Thyroid gland (tissue), 4 donors: ENCODE measurements at regions not wholly inside any gene's neighbourhood (a gene's known extent, or its start where the extent isn't known, plus 50 kb on each side); places are given as distances from the start of the nearest gene placed in this dataset.

Experiments
- CTCF ChIP-seq, 6 experiments: fragments of 200-600 bp in 3 of 6; fragments of 450-650 bp in 3 of 6; sonication (generic) in 3 of 6; IDR thresholded peaks; one replicate each; pipeline ENCODE4 v1.5.1; 2016 to 2019; ENCODE audit warnings: antibody characterized with exemption in 6 of 6, mild to moderate bottlenecking in 2 of 6, inconsistent platforms in 1 of 6, moderate library complexity in 1 of 6
- POLR2A ChIP-seq, 2 donors: fragments of 450-650 bp; IDR thresholded peaks; one replicate each; pipeline ENCODE4 v1.6.1; 2017; ENCODE audit warnings: antibody characterized with exemption in 2 of 2, mild to moderate bottlenecking in 2 of 2, moderate library complexity in 1 of 2

- TF ChIP-seq CTCF (IDR thresholded peaks at IDR 0.05) (no peak), POLR2A (IDR thresholded peaks at IDR 0.05) (no peak)
Observed at GRCh38 chr3:127042634-127043033, 59.7 kb downstream of the PLXNA1 start.
